K562 (cell line): ENCODE measurements at regions not wholly inside any gene's neighbourhood (a gene's known extent, or its start where the extent isn't known, plus 50 kb on each side); places are given as distances from the start of the nearest gene placed in this dataset.

ENCODE experiments used
- ATAC-seq: fragments of 200-7000 bp; cut with Tn5 transposase; 3 replicates; pipeline ENCODE4 v1.9.1; 2020; ENCODE audit warnings: moderate library complexity
- BruUV-seq: library from RNA; stranded (reverse); fragments of 400-500 nt; replicated peaks from 2 replicates; lab custom pipeline; 2021; lab: Mats Ljungman, UMichigan
- CTCF ChIA-PET: fragments of 300-600 bp; formaldehyde crosslinking; extraction: SDS; loops from one replicate; lab custom pipeline; 2021; ENCODE audit warnings: low intra/inter-chr PET ratio; lab: Yijun Ruan, JAX
- POLR2A ChIA-PET: fragments of 300-600, 350-650 bp; sonication (Branson Sonifier 250); formaldehyde crosslinking; extraction: SDS; loops from one replicate; lab custom pipeline; 2021; ENCODE audit warnings: antibody characterized with exemption, inconsistent platforms; lab: Yijun Ruan, JAX
- DNase-seq, 4 experiments: peaks; one replicate each; pipeline versions ENCODE4 v3.0.0 to v3.0.0-alpha.2; 2011 to 2018; ENCODE audit warnings: low spot score in 3 of 4, mixed read lengths in 3 of 4; ENCODE audit errors: extremely low read depth in 1 of 4
- FAIRE-seq: peaks from 2 replicates; lab custom pipeline; 2011; peaks lifted over from hg19 to GRCh38; lab: Jason Lieb, UNC
- H2AFZ ChIP-seq: 2 replicates; pipeline ENCODE4 v1.6.0; 2011; ENCODE audit warnings: low read depth, low read length, control low read depth, inconsistent platforms
- H3K27ac ChIP-seq: fragments of 200-600 bp; 3 replicates; pipeline ENCODE4 v1.8.0; 2011; ENCODE audit warnings: low read depth, mild to moderate bottlenecking, control low read depth, inconsistent platforms, low read length, moderate library complexity, mixed read lengths; ENCODE audit errors: extremely low read depth
- H3K27me3 ChIP-seq, 2 experiments: fragments of 300-600 bp in 1 of 2; 2 replicates in 1 of 2; 3 replicates in 1 of 2; pipeline versions ENCODE4 v1.6.0 to v1.8.0; 2011; ENCODE audit warnings: inconsistent platforms in 2 of 2, low read length in 2 of 2, mild to moderate bottlenecking in 1 of 2, mixed read lengths in 1 of 2, moderate library complexity in 1 of 2; ENCODE audit not compliant: control insufficient read depth in 2 of 2, insufficient read depth in 2 of 2
- H3K36me3 ChIP-seq: fragments of 300-600 bp; 3 replicates; pipeline ENCODE4 v1.8.0; 2011; ENCODE audit warnings: mild to moderate bottlenecking, low read length, inconsistent platforms; ENCODE audit not compliant: control insufficient read depth, insufficient read depth
- H3K4me1 ChIP-seq, 2 experiments: fragments of 200-600 bp in 1 of 2; replicated peaks in 1 of 2; 2 replicates in 1 of 2; 3 replicates in 1 of 2; pipeline versions ENCODE4 v1.5.1 to v1.8.0; 2011; ENCODE audit warnings: inconsistent platforms in 2 of 2, low read length in 2 of 2, mild to moderate bottlenecking in 1 of 2, mixed read lengths in 1 of 2, moderate library complexity in 1 of 2; ENCODE audit not compliant: control insufficient read depth in 2 of 2, insufficient read depth in 2 of 2
- H3K4me2 ChIP-seq: 2 replicates; pipeline ENCODE4 v1.6.1; 2011; ENCODE audit warnings: low read length, control low read depth, inconsistent platforms, mixed read lengths; ENCODE audit not compliant: insufficient read depth
- H3K4me3 ChIP-seq: fragments of 200-600 bp; sonication (generic), shearing (Covaris generic); 2 replicates; pipeline ENCODE4 v1.5.1; 2016; ENCODE audit warnings: control low read depth, inconsistent platforms
- H3K79me2 ChIP-seq: fragments of 200-600 bp; 3 replicates; pipeline ENCODE4 v1.8.0; 2011; ENCODE audit warnings: low read length, inconsistent platforms; ENCODE audit not compliant: control insufficient read depth, insufficient read depth
- H3K9ac ChIP-seq, 2 experiments: 2 replicates each; pipeline versions ENCODE4 v1.6.0 to v1.6.1; 2011; ENCODE audit warnings: low read depth in 2 of 2, low read length in 2 of 2, control low read depth in 1 of 2, inconsistent platforms in 1 of 2, mild to moderate bottlenecking in 1 of 2, mixed read lengths in 1 of 2; ENCODE audit not compliant: insufficient read depth in 1 of 2
- H3K9me1 ChIP-seq: one replicate; pipeline ENCODE4 v1.6.0; 2011; ENCODE audit warnings: inconsistent platforms, mild to moderate bottlenecking, low read length, moderate library complexity; ENCODE audit not compliant: control insufficient read depth, insufficient read depth
- H3K9me3 ChIP-seq: replicated peaks from 2 replicates; pipeline ENCODE4 v1.5.1; 2011; ENCODE audit warnings: low read depth, low read length, inconsistent platforms; ENCODE audit not compliant: control insufficient read depth, insufficient read depth
- H4K20me1 ChIP-seq: replicated peaks from 2 replicates; pipeline ENCODE4 v1.6.1; 2011; ENCODE audit warnings: low read length, inconsistent platforms, mixed read lengths; ENCODE audit not compliant: control insufficient read depth, insufficient read depth
- HINFP ChIP-seq: fragments of 450-650 bp; conservative IDR thresholded peaks from 2 replicates; pipeline ENCODE4 v1.6.1; 2016; ENCODE audit warnings: missing genetic modification characterization, low read depth, mild to moderate bottlenecking, control low read depth, missing compliant biosample characterization
- HNRNPL ChIP-seq: fragments of 200-400 bp; formaldehyde crosslinking; IDR thresholded peaks from 2 replicates; pipeline ENCODE4 v1.6.1; 2017; ENCODE audit warnings: low read depth, mild to moderate bottlenecking, low read length
- JUNB ChIP-seq: fragments of 450-650 bp; formaldehyde crosslinking; conservative IDR thresholded peaks from 2 replicates; pipeline ENCODE4 v1.4.0; 2020; ENCODE audit warnings: mild to moderate bottlenecking
- KDM5B ChIP-seq: fragments of 200-600 bp; sonication (generic); IDR thresholded peaks from 2 replicates; pipeline ENCODE4 v1.6.1; 2012; ENCODE audit warnings: low read depth, mild to moderate bottlenecking, moderate library complexity, low read length, control low read depth, inconsistent platforms; ENCODE audit not compliant: insufficient replicate concordance
- LEF1 ChIP-seq: fragments of 450-650 bp; IDR thresholded peaks from 2 replicates; pipeline ENCODE4 v1.6.1; 2016; ENCODE audit warnings: mild to moderate bottlenecking
- NFE2 ChIP-seq: IDR thresholded peaks from 2 replicates; pipeline ENCODE4 v1.6.1; 2014; ENCODE audit warnings: antibody characterized with exemption, low read depth
- ZNF407 ChIP-seq: fragments of 450-650 bp; IDR thresholded peaks from 2 replicates; pipeline ENCODE4 v1.6.1; 2016; ENCODE audit warnings: low read depth
- WGBS: fragments of 100-300 bp; shearing (Covaris generic); methylation state at CpG from one replicate; pipeline ENCODE4 v1.1.6; 2016; ENCODE audit warnings: low coverage, mixed read lengths; ENCODE audit not compliant: insufficient coverage; ENCODE audit errors: missing lambda C conversion rate; 5-methylcytosine and 5-hydroxymethylcytosine counted together
- in situ Hi-C: fragments of 300-500 bp; cut with MboI; formaldehyde crosslinking; loops from 4 replicates; pipeline ENCODE4 v1.15.0; 2018; ENCODE audit warnings: inconsistent platforms, mixed read lengths
- intact Hi-C: fragments of 100-400 bp; cut with micrococcal nuclease; formaldehyde crosslinking; loops from 2 replicates; pipeline ENCODE4 v1.14.2; 2022

GRCh38 chr13:62333466-62333865, 917.8 kb upstream of the PCDH20 start:
- no peak overlapping the region for H3K4me3 ChIP-seq
- intact Hi-C loops: no loop called here
- CTCF ChIA-PET: no interaction called here

GRCh38 chr13:62331384-62331783, 915.7 kb upstream of the PCDH20 start:
- ChIA-PET POLR2A (no interaction called here), CTCF (no interaction called here)
- 0% methylated on average over 2 of the region's 2 CpGs for WGBS
- Histone ChIP-seq H3K4me1 (no peaks in the 10 kb centered on the region), H2AFZ (no peak overlapping the region), H4K20me1 (no peaks in the 10 kb centered on the region), H3K4me3 (no peak overlapping the region), H3K9me1 (no peaks in the 10 kb centered on the region), H3K9ac (no peak overlapping the region), H3K27me3 (no peaks in the 10 kb centered on the region), H3K27ac (no peak overlapping the region), H3K4me2 (no peak overlapping the region), H3K36me3 (no peaks in the 10 kb centered on the region), H3K9me3 (no peaks in the 10 kb centered on the region), H3K79me2 (no peaks in the 10 kb centered on the region)
- ATAC-seq (no peak), FAIRE-seq (no peak), DNase-seq (no peak)
- BruUV-seq: no TSS peak
- intact Hi-C loops: no loop called here
- in situ Hi-C loops: no loop called here
- TF ChIP-seq NFE2: no peak
- no peak for TF ChIP-seq ZNF407

More at GRCh38 chr13:62333466-62333865, 917.8 kb upstream of the PCDH20 start:
- FAIRE-seq (no peak), DNase-seq (no peak), ATAC-seq (no peak)
- H3K4me1 ChIP-seq: no peaks in the 10 kb centered on the region
- no peaks in the 10 kb centered on the region for H3K9me1 ChIP-seq
- H3K27me3 ChIP-seq: no peaks in the 10 kb centered on the region
- no peak overlapping the region for H3K9ac ChIP-seq
- H2AFZ ChIP-seq: no peak overlapping the region
- H4K20me1 ChIP-seq: no peaks in the 10 kb centered on the region
- in situ Hi-C loops: no loop called here
- no peaks in the 10 kb centered on the region for H3K79me2 ChIP-seq
- no TSS peak for BruUV-seq
- WGBS: 2% methylated on average over 14 of the region's 15 CpGs
- POLR2A ChIA-PET: no interaction called here
- TF ChIP-seq KDM5B (no peak), JUNB (CRISPR knock-in tag) (no peak), HNRNPL (no peak), HINFP (tag) (no peak), LEF1 (no peak)
- H3K4me2 ChIP-seq: no peak overlapping the region
- H3K36me3 ChIP-seq: no peaks in the 10 kb centered on the region
- H3K27ac ChIP-seq: no peak overlapping the region
- H3K9me3 ChIP-seq: no peaks in the 10 kb centered on the region
